CD4-positive, alpha-beta T cell treated with Interleukin-17A for 1 hour (primary cell): ENCODE measurements at regions not wholly inside any gene's neighbourhood (a gene's known extent, or its start where the extent isn't known, plus 50 kb on each side); places are given as distances from the start of the nearest gene placed in this dataset.

Experiments used
- DNase-seq: peaks from one replicate; pipeline ENCODE4 v3.0.0-alpha.2; 2020

- no peak for DNase-seq
Measured at GRCh38 chr18:78741381-78742217, 238.0 kb upstream of the SALL3 start.

GRCh38 chr18:78742218-78742745 is 237.3 kb upstream of the SALL3 start:
- no peak for DNase-seq

GRCh38 chr18:78743078-78743477 is 236.5 kb upstream of the SALL3 start:
- DNase-seq: no peak

- no peak for DNase-seq
Measured at GRCh38 chr18:78751664-78752063, 228.0 kb upstream of the SALL3 start.

GRCh38 chr18:78753240-78753639 is 226.4 kb upstream of the SALL3 start:
- no peak for DNase-seq

- DNase-seq: no peak
Measured at GRCh38 chr18:78754311-78755043, 225.1 kb upstream of the SALL3 start.

- DNase-seq: no peak
Measured at GRCh38 chr18:78757014-78757413, 222.6 kb upstream of the SALL3 start.

GRCh38 chr18:78758496-78758895 is 221.1 kb upstream of the SALL3 start:
- no peak for DNase-seq

- no peak for DNase-seq
Measured at GRCh38 chr18:78762753-78763152, 216.9 kb upstream of the SALL3 start.

GRCh38 chr18:78764544-78764943 is 215.1 kb upstream of the SALL3 start:
- DNase-seq: no peak

GRCh38 chr18:78765142-78765541 is 214.5 kb upstream of the SALL3 start:
- DNase-seq: no peak

- DNase-seq: no peak
Measured at GRCh38 chr18:78765637-78766281, 213.9 kb upstream of the SALL3 start.

GRCh38 chr18:78766651-78767533 is 212.7 kb upstream of the SALL3 start:
- no peak for DNase-seq

GRCh38 chr18:78767648-78768071 is 212.0 kb upstream of the SALL3 start:
- DNase-seq: no peak

GRCh38 chr18:78768221-78768620 is 211.4 kb upstream of the SALL3 start:
- DNase-seq: no peak

GRCh38 chr18:78768656-78769501 is 210.7 kb upstream of the SALL3 start:
- DNase-seq: no peak

- no peak for DNase-seq
Measured at GRCh38 chr18:78769502-78770105, 210.0 kb upstream of the SALL3 start.

- no peak for DNase-seq
Measured at GRCh38 chr18:78770139-78770822, 209.3 kb upstream of the SALL3 start.

GRCh38 chr18:78770823-78771139 is 208.8 kb upstream of the SALL3 start:
- DNase-seq: no peak
